IPS-NIHi7 (cell line): ENCODE measurements at regions not wholly inside any gene's neighbourhood (a gene's known extent, or its start where the extent isn't known, plus 50 kb on each side); places are given as distances from the start of the nearest gene placed in this dataset.
A peak's percentile ranks its signal among the peaks of the same experiment; 100 is the strongest.
"Not testable (repeated sequence)": the region's sequence is repeated elsewhere in the genome, so short reads cannot be mapped to it uniquely, and the experiment has no call there.

ENCODE experiments used
- DNase-seq: peaks from one replicate; pipeline ENCODE4 v3.0.0; 2012; ENCODE audit warnings: mixed read lengths; ENCODE audit errors: extremely low spot score

- DNase-seq, result no peak
Observed at GRCh38 chr1:208942394-208943130, 641.0 kb upstream of the CAMK1G start.

DNA sequence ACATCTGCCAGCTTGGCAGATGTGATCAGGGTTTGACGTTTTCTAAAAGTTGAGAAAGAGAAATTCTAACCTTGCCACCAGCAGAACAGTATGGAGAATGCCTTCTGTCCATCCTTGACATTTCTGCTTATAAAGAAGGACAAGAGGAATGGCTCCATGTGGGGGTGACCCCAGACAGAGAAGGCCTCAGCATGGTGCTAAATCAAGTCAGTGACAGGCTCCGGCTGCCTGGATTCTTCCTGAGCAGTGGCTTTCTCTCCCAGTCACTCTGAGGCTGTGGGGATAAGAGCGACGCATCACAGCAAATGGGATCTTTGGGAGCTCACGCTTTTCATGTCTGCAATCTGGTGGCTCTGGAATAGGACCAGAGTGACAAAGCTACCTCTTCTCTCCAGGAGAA, 640.2 kb upstream of the CAMK1G start:
- no peak for DNase-seq

DNA sequence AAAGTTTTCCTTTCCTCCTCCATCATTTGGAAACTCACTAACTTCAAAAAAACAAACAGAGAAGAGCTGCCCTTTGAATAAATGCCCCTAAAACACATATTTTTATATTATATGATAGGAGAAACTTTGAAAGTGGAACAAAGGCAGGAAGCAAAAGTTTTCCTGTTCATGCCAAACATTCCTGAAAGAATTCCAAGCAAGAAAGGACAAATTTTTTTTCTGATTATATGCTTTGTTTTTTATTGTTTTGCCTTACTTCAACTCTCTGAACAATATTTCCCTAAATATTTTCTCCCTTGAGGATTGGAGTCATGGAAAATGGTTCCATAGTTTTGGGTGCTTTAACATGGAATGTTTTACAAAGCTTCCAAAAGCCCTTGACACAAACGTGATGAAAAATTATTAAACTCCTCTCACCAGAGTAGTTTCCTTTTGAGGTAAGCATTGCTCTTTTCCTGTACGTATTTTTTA, 638.5 kb upstream of the CAMK1G start:
- DNase-seq, result no peak

GRCh38 chr1:208950206-208950605, 633.3 kb upstream of the CAMK1G start:
- DNase-seq, result no peak

GRCh38 chr1:208951026-208951525, 632.4 kb upstream of the CAMK1G start:
- DNase-seq, result no peak

DNA sequence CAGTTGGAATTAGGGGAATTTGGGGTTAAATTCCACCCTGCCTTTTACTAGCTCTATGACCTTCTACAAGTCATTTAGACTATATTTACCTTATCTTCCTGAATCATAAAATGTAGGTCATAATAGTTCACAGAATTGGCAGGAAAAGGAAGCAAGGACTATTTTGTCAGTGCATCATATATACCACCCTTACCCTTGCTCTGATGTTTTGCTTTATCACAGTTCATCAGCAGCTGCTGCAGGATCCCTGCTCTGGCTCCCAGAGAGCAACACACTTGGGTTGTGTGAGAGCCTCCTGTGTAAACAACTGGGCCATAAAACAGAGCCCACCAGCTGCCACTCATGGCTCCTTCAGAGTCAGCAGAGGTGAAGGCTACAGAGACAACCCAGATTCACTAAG, 631.6 kb upstream of the CAMK1G start:
- DNase-seq, result peak; percentile 23

DNA sequence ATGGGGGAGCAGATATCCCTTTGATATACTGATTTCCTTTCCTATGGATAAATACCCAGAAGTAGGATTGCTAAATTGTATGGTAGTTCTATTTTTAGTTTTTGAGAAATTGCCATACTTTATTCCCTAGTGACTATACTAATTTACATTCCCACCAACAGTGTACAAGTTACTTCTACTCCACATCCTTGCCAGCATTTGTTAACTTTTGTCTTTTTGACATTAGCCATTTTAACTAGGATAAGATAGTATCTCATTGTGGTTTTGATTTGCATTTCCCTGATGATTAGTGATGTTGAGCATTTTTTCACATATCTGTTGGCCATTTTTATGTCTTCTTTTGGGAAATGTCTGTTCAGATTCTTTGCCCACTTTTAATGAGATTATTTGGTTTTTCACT, 620.6 kb upstream of the CAMK1G start:
- DNase-seq, result no peak

GRCh38 chr1:208965351-208965750, 618.2 kb upstream of the CAMK1G start:
- DNase-seq, result no peak

GRCh38 chr1:208967334-208967733, 616.2 kb upstream of the CAMK1G start:
- no peak for DNase-seq

GRCh38 chr1:208974717-208975116, 608.8 kb upstream of the CAMK1G start:
- DNase-seq, result no peak

GRCh38 chr1:208975456-208975855, 608.1 kb upstream of the CAMK1G start:
- no peak for DNase-seq

DNA sequence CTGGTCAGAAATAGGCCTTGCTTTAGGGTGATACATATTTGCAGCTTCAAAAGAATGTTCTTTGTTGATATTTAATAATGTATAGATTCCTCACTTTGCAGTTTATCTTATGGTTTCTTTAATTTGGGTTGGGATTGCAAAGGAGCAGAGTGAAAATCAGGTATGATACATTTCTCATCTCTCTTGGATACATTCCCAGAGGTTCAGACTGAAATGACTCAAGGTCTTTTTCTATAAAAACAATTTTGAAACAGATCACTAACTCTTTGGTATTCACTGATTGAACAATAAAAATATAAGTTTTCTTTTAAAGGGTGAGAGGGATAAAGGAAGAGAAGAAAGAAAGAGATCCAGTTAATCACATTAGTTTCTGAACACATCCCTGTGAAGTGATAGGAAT, 606.5 kb upstream of the CAMK1G start:
- no peak for DNase-seq

- no peak for DNase-seq
Observed at GRCh38 chr1:208977638-208978256, 605.8 kb upstream of the CAMK1G start.

GRCh38 chr1:208979776-208980175, 603.7 kb upstream of the CAMK1G start:
- no peak for DNase-seq

DNA sequence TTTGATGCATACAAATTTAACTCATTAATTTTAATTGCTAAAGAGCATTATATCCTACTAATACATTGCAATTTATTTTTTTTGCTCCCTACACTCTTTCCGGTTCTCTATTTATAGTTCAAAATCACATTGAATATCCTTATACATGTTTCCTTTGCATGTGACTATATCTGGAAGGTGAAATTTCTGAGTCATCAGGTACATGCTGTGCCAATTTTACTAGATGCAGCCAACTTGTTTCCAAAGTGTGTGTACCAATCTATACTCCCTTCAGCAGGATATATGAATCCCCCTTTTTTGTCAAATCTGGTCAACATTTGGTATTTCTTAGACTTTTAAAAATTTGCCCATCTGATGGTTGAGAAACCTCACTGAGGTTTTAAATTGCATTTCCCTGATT, 602.9 kb upstream of the CAMK1G start:
- no peak for DNase-seq

GRCh38 chr1:208985231-208985630, 598.3 kb upstream of the CAMK1G start:
- DNase-seq, result no peak

DNA sequence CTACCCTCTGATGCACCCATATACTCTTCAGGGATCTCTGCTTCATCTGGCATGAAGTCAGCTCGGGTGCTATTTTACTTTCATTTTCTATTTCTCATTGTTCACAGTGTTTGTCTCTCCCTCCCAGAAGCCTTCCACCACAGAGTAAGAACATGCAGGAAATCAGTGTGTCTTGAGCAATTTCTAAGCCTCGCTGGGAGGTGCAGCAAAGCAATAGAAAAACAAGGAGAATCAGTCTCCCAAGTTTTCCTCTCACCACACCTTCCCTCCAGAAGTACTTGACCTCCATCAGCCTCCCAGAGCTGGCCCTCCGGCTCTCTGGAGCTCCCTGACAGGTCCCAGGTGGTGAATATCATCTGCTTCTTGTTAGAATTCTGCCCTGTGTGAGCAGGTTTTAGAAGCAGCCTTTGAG, 594.7 kb upstream of the CAMK1G start:
- no peak for DNase-seq

- DNase-seq, result no peak
Observed at GRCh38 chr1:208990456-208990855, 593.1 kb upstream of the CAMK1G start.

DNA sequence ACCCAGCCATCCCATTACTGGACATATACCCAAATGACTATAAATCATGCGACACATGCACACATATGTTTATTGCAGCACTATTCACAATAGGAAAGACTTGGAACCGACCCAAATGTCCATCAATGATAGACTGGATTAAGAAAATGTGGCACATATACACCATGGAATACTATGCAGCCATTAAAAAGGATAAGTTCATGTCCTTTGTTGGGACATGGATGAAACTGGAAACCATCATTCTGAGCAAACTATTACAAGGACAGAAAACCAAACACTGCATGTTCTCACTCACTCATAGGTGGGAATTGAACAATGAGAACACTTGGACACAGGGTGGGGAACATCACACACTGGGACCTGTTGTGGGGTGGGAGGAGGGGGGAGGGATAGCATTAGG, 586.5 kb upstream of the CAMK1G start:
- DNase-seq, result not testable (repeated sequence)

GRCh38 chr1:208997726-208998312, 585.7 kb upstream of the CAMK1G start:
- DNase-seq, result no peak

DNA sequence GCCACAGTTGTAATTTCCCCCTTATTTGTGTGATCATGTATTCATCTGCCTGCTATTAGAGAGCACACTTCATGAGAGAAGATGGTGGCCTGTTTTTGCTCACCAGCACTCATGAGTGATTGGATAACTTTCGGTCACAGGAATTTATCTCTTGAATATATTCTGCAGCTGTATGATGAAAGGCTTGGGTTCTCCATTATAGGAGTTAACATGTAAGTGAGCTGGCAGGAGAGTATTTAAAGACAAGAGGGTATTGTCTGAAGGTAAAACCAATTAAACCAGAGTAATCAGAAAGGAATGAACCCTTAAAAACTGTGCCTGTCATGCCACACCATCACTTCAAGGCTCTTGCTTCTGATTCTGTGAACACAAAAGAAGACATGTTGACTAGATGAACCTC, 574.9 kb upstream of the CAMK1G start:
- no peak for DNase-seq

- DNase-seq, result no peak
Observed at GRCh38 chr1:209010475-209011230, 572.9 kb upstream of the CAMK1G start.
